ENCODE measurements at regions not wholly inside any gene's neighbourhood (a gene's known extent, or its start where the extent isn't known, plus 50 kb on each side); places are given as distances from the start of the nearest gene placed in this dataset.
A peak's percentile ranks its signal among the peaks of the same experiment; 100 is the strongest.
"Not testable (repeated sequence)": the region's sequence is repeated elsewhere in the genome, so short reads cannot be mapped to it uniquely, and the experiment has no call there.

- not testable (repeated sequence) for DNase-seq
Measured at GRCh38 chrX:13378562-13379518, 59.0 kb upstream of the ATXN3L start.

GRCh38 chrX:13377550-13377934, 57.7 kb upstream of the ATXN3L start:
- no peak for DNase-seq

GRCh38 chrX:13376857-13377549, 57.1 kb upstream of the ATXN3L start:
- peak; percentile 27 for DNase-seq

- not testable (repeated sequence) for DNase-seq
Measured at GRCh38 chrX:13375596-13375995, 55.7 kb upstream of the ATXN3L start.

- DNase-seq = no peak
Measured at GRCh38 chrX:13374364-13374763, 54.5 kb upstream of the ATXN3L start.

- no peak for DNase-seq
Measured at GRCh38 chrX:13373431-13374187, 53.8 kb upstream of the ATXN3L start.

- DNase-seq = no peak
Measured at GRCh38 chrX:13373027-13373426, 53.2 kb upstream of the ATXN3L start.

- DNase-seq = no peak
Measured at GRCh38 chrX:13372203-13372980, 52.5 kb upstream of the ATXN3L start.

- DNase-seq = no peak
Measured at GRCh38 chrX:13371186-13371585, 51.3 kb upstream of the ATXN3L start.

- no peak for DNase-seq
Measured at GRCh38 chrX:13370713-13371112, 50.9 kb upstream of the ATXN3L start.
